ENCODE measurements at regions not wholly inside any gene's neighbourhood (a gene's known extent, or its start where the extent isn't known, plus 50 kb on each side); places are given as distances from the start of the nearest gene placed in this dataset.
A peak's percentile ranks its signal among the peaks of the same experiment; 100 is the strongest.

DNA sequence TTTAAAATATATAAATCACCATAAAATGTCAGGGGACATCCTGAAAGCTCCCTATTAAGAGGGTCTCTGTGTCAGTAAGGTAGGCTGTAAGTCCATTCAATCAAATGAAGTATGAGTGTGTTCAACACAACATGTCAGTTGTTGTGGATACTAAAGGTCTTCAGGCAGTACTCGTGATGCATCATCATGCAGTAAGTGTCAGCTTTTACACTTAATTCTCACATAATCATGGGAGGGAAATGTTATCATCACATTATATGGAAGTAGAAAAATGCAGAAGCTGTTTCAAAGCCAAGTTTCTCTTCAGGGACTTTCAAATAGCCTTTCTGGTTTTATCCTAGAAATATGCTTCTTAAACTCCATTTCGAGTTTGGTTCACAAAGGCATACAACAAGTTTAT, 477.1 kb upstream of the ID2 start:
- no peaks in the 10 kb centered on the region for H3K4me1 ChIP-seq (ENCODE audit: low read depth)
- H3K9me3 ChIP-seq: peaks cover 8% of the 10 kb centered on the region
- DNase-seq: no peak
- H3K36me3 ChIP-seq (ENCODE audit: low read depth): no peaks in the 10 kb centered on the region
- TF ChIP-seq, protein P1, sequence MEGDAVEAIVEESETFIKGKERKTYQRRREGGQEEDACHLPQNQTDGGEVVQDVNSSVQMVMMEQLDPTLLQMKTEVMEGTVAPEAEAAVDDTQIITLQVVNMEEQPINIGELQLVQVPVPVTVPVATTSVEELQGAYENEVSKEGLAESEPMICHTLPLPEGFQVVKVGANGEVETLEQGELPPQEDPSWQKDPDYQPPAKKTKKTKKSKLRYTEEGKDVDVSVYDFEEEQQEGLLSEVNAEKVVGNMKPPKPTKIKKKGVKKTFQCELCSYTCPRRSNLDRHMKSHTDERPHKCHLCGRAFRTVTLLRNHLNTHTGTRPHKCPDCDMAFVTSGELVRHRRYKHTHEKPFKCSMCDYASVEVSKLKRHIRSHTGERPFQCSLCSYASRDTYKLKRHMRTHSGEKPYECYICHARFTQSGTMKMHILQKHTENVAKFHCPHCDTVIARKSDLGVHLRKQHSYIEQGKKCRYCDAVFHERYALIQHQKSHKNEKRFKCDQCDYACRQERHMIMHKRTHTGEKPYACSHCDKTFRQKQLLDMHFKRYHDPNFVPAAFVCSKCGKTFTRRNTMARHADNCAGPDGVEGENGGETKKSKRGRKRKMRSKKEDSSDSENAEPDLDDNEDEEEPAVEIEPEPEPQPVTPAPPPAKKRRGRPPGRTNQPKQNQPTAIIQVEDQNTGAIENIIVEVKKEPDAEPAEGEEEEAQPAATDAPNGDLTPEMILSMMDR (IDR thresholded peaks at IDR 0.05): no peak
- intact Hi-C loops (cut with DNase I, micrococcal nuclease): no loop called here
- no peak overlapping the region for H3K4me3 ChIP-seq
- no peak for ATAC-seq

DNA sequence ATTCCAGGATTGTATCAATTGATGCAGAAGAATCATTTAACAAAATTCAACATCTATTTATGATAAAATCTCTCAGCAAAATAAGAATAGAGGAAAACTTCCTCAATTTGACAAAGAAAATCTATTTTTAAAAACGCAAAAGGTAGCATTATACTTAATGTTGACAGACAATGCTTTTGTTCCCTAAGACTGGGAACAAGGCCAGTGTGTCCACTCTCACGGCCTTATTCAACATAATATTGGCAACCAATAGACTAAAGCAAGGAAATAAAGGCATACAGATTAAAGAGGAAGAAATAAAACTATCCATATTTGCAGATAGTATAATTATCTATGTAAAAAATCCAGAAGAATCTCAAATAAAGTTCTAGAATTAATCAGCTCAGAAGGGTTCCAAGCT, 472.4 kb upstream of the ID2 start:
- intact Hi-C loops (cut with DNase I, micrococcal nuclease): no loop called here
- ATAC-seq: no peak
- no peaks in the 10 kb centered on the region for H3K36me3 ChIP-seq (ENCODE audit: low read depth)
- no peak for DNase-seq
- H3K9me3 ChIP-seq: peaks cover 14% of the 10 kb centered on the region
- H3K4me3 ChIP-seq: no peak overlapping the region
- TF ChIP-seq, protein P1 (IDR thresholded peaks at IDR 0.05): no peak
- H3K4me1 ChIP-seq (ENCODE audit: low read depth): no peaks in the 10 kb centered on the region

DNA sequence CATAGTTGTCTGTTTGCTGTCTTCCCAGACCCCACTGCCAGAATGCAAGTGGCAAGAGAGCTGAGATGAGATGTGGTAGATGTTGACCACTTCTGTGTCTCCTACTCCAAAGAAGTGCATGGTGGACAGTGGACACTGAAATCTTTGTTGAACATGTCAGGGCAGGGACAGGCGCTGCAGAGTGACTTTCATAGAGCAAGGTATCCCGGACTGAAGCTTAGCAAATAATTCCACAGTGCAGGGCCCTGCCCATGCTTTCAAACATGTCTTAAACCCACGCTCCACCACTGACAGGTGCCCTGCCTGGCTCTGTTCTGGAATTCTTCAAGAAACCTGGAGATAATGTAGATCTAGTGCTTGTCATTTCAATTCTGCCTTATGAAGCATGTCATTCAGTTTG, 470.5 kb upstream of the ID2 start:
- TF ChIP-seq, protein P1 (IDR thresholded peaks at IDR 0.05): no peak
- no peaks in the 10 kb centered on the region for H3K4me1 ChIP-seq (ENCODE audit: low read depth)
- DNase-seq (no peak), ATAC-seq (peak; percentile 47)
- intact Hi-C loops (cut with DNase I, micrococcal nuclease): no loop called here
- no peak overlapping the region for H3K4me3 ChIP-seq
- no peaks in the 10 kb centered on the region for H3K36me3 ChIP-seq (ENCODE audit: low read depth)
- H3K9me3 ChIP-seq: peaks cover 14% of the 10 kb centered on the region

DNA sequence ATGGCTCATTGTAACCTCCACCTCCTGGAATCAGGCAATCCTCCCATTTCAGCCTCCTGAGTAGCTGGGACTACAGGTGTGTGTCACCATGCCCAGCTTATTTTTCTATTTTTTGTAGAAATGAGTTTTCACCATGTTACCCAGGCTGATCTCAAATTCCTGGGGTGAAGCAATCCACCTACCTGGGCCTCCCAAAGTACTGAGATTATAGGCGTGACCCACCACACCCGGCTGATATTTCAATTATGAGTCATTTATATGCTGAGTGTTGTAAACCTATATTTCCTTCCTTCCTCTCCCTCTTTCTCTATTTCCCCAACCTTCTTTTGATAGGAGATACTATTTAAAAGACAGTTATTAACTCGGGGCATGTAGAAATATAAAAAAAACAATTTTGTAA, 469.6 kb upstream of the ID2 start:
- Histone ChIP-seq H3K4me1 (ENCODE audit: low read depth) (no peaks in the 10 kb centered on the region), H3K4me3 (no peak overlapping the region), H3K36me3 (ENCODE audit: low read depth) (no peaks in the 10 kb centered on the region), H3K9me3 (peaks cover 12% of the 10 kb centered on the region)
- TF ChIP-seq, protein P1 (IDR thresholded peaks at IDR 0.05): no peak
- intact Hi-C loops (cut with DNase I, micrococcal nuclease): no loop called here
- peak in 1 of 3 donors; percentile 38 for DNase-seq
- ATAC-seq: peak; percentile 96

DNA sequence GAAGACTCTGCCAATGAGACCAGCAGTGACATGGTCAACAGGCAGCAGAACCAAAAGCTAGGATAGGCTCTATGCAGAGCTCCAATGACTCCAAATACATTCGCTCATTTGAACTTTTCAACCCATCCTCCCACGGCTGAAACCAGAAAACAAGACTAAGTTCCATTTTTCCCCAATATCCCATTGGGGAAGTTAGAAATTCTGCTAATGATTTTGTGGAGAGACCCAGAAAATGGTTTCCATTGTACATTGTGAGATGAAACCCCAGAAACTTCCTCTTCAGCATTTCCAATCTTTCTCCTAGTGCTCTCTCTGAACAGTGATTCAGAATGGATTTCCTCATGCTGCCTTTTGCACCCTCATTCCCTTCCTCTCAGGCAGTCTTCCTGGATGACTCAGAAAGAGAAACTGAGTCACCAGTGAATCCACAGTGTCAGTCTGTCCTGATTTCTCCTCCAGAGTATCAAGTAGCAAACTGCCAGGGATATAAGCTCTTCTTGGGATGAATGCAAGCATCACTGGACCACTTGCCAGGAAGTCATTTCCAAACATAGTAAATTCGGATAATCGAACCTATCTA, 467.7 kb upstream of the ID2 start:
- no peak for ATAC-seq
- intact Hi-C loops (cut with DNase I, micrococcal nuclease): no loop called here

More for the DNA sequence above, 467.7 kb upstream of the ID2 start:
- H3K4me1 ChIP-seq (ENCODE audit: low read depth): no peaks in the 10 kb centered on the region
- TF ChIP-seq, protein P1 (IDR thresholded peaks at IDR 0.05): no peak
- H3K36me3 ChIP-seq (ENCODE audit: low read depth): no peaks in the 10 kb centered on the region
- no peak for DNase-seq
- no peak overlapping the region for H3K4me3 ChIP-seq
- peaks cover 6% of the 10 kb centered on the region for H3K9me3 ChIP-seq

Data from mucosa of descending colon (tissue), 3 donors.